ENCODE measurements at regions not wholly inside any gene's neighbourhood (a gene's known extent, or its start where the extent isn't known, plus 50 kb on each side); places are given as distances from the start of the nearest gene placed in this dataset.

DNA sequence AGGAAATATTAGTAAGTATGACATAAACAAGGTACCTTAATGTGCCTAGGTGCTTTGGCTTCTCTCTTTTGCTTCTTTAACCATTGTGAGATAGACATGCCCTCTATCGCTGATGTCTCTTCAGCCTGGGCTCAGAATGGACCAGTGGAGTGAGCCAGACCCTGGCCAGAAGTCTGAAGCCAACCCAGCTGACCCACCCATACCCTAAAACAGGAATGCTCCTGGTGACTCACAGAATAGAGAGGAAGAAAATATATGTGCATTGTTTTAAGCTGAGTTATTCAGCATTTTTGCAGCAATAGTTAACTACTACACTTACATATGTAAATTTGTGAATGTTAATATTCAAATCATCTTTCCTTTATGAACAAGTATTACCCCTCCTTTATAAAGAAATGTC lies 167.5 kb upstream of the PCDH10 start:
- TF ChIP-seq, protein P1, sequence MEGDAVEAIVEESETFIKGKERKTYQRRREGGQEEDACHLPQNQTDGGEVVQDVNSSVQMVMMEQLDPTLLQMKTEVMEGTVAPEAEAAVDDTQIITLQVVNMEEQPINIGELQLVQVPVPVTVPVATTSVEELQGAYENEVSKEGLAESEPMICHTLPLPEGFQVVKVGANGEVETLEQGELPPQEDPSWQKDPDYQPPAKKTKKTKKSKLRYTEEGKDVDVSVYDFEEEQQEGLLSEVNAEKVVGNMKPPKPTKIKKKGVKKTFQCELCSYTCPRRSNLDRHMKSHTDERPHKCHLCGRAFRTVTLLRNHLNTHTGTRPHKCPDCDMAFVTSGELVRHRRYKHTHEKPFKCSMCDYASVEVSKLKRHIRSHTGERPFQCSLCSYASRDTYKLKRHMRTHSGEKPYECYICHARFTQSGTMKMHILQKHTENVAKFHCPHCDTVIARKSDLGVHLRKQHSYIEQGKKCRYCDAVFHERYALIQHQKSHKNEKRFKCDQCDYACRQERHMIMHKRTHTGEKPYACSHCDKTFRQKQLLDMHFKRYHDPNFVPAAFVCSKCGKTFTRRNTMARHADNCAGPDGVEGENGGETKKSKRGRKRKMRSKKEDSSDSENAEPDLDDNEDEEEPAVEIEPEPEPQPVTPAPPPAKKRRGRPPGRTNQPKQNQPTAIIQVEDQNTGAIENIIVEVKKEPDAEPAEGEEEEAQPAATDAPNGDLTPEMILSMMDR (IDR thresholded peaks at IDR 0.05), result no peak
- no peak for TF ChIP-seq POLR2A (IDR thresholded peaks at IDR 0.05)
